PC-9 (cell line): ENCODE measurements at regions not wholly inside any gene's neighbourhood (a gene's known extent, or its start where the extent isn't known, plus 50 kb on each side); places are given as distances from the start of the nearest gene placed in this dataset.

ENCODE experiments used
- CTCF ChIP-seq: fragments of 200-600 bp; sonication (generic); conservative IDR thresholded peaks from 2 replicates; pipeline ENCODE4 v1.6.1; 2017; ENCODE audit warnings: mixed run types, antibody characterized with exemption, mild to moderate bottlenecking, moderate library complexity
- EZH2 ChIP-seq: fragments of 200-600 bp; sonication (generic); IDR thresholded peaks from 2 replicates; pipeline ENCODE4 v1.8.0; 2017; ENCODE audit warnings: antibody characterized with exemption, low read depth

DNA sequence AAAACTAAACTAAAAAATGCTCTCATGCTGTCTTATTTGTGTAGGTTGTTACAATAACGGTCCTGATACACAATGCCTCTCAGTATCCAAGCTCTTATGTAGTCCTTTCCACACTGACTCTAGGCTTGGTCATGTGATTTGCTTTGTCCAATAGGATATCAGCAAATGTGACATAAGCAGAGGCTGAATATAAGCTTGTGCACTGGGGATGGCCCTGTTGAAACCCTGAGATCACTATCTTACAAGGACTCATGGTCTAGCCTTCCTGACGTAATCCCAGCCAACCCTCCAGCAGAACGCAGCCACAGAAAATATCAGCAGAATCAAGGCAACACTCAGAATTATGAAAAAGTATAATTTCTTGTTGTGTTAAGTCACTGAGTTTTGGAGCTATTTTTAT is 145.1 kb upstream of the CCN2 start:
- TF ChIP-seq CTCF (no peak), EZH2 (no peak)
